Activated T-cell treated with anti-CD3 and anti-CD28 coated beads, Interleukin-2, amount 50 U/mL, for 4 hours (primary cell): ENCODE measurements at regions not wholly inside any gene's neighbourhood (a gene's known extent, or its start where the extent isn't known, plus 50 kb on each side); places are given as distances from the start of the nearest gene placed in this dataset.

Source experiments
- ATAC-seq, 2 donors: fragments of 200-7000 bp; cut with Tn5 transposase; one replicate each; pipeline ENCODE4 v1.10.0; 2021
- DNase-seq: peaks from one replicate; pipeline ENCODE4 v3.0.0-alpha.2; 2020
- H3K27me3 Mint-ChIP-seq: one replicate; pipeline ENCODE4 v1.8.0; 2021; ENCODE audit warnings: low read depth, mixed read lengths
- H3K36me3 Mint-ChIP-seq: one replicate; pipeline ENCODE4 v1.8.0; 2022; ENCODE audit warnings: mixed read lengths; ENCODE audit not compliant: insufficient read depth
- H3K4me1 Mint-ChIP-seq: one replicate; pipeline ENCODE4 v1.8.0; 2021; ENCODE audit warnings: low read depth, mixed read lengths
- H3K4me3 Mint-ChIP-seq: one replicate; pipeline ENCODE4 v1.8.0; 2021; ENCODE audit warnings: mild to moderate bottlenecking, moderate library complexity, mixed read lengths
- H3K9me3 Mint-ChIP-seq: one replicate; pipeline ENCODE4 v1.8.0; 2021; ENCODE audit warnings: mixed read lengths

- H3K36me3 Mint-ChIP-seq: no peaks in the 10 kb centered on the region
- H3K4me3 Mint-ChIP-seq: no peak overlapping the region
- ATAC-seq (no peak), DNase-seq (no peak)
- peaks cover 3% of the 10 kb centered on the region for H3K27me3 Mint-ChIP-seq
- H3K4me1 Mint-ChIP-seq: peaks cover 7% of the 10 kb centered on the region
- peaks cover 11% of the 10 kb centered on the region for H3K9me3 Mint-ChIP-seq
Observed at GRCh38 chr9:20291201-20291600, 331.1 kb downstream of the MLLT3 start.

- H3K27me3 Mint-ChIP-seq: peaks cover 3% of the 10 kb centered on the region
- no peak for ATAC-seq
- DNase-seq: no peak
- peaks cover 11% of the 10 kb centered on the region for H3K9me3 Mint-ChIP-seq
- H3K4me1 Mint-ChIP-seq: peaks cover 16% of the 10 kb centered on the region
- no peaks in the 10 kb centered on the region for H3K36me3 Mint-ChIP-seq
- no peak overlapping the region for H3K4me3 Mint-ChIP-seq
Observed at GRCh38 chr9:20290257-20290656, 332.0 kb downstream of the MLLT3 start.

- ATAC-seq: no peak
- Mint-ChIP-seq H3K36me3 (no peaks in the 10 kb centered on the region), H3K27me3 (peaks cover 3% of the 10 kb centered on the region), H3K9me3 (peaks cover 11% of the 10 kb centered on the region), H3K4me3 (no peak overlapping the region), H3K4me1 (peaks cover 19% of the 10 kb centered on the region)
- DNase-seq: no peak
Observed at GRCh38 chr9:20289423-20290010, 332.8 kb downstream of the MLLT3 start.

- H3K27me3 Mint-ChIP-seq: peaks cover 3% of the 10 kb centered on the region
- DNase-seq: no peak
- no peak overlapping the region for H3K4me3 Mint-ChIP-seq
- no peak for ATAC-seq
- H3K9me3 Mint-ChIP-seq: peaks cover 3% of the 10 kb centered on the region
- no peaks in the 10 kb centered on the region for H3K36me3 Mint-ChIP-seq
- H3K4me1 Mint-ChIP-seq: peaks cover 19% of the 10 kb centered on the region
Observed at GRCh38 chr9:20286969-20287368, 335.3 kb downstream of the MLLT3 start.

- H3K4me3 Mint-ChIP-seq: no peak overlapping the region
- no peak for DNase-seq
- H3K9me3 Mint-ChIP-seq: peaks cover 3% of the 10 kb centered on the region
- peaks cover 19% of the 10 kb centered on the region for H3K4me1 Mint-ChIP-seq
- H3K27me3 Mint-ChIP-seq: peaks cover 3% of the 10 kb centered on the region
- H3K36me3 Mint-ChIP-seq: no peaks in the 10 kb centered on the region
- ATAC-seq: no peak
Observed at GRCh38 chr9:20286154-20286700, 336.1 kb downstream of the MLLT3 start.

DNA sequence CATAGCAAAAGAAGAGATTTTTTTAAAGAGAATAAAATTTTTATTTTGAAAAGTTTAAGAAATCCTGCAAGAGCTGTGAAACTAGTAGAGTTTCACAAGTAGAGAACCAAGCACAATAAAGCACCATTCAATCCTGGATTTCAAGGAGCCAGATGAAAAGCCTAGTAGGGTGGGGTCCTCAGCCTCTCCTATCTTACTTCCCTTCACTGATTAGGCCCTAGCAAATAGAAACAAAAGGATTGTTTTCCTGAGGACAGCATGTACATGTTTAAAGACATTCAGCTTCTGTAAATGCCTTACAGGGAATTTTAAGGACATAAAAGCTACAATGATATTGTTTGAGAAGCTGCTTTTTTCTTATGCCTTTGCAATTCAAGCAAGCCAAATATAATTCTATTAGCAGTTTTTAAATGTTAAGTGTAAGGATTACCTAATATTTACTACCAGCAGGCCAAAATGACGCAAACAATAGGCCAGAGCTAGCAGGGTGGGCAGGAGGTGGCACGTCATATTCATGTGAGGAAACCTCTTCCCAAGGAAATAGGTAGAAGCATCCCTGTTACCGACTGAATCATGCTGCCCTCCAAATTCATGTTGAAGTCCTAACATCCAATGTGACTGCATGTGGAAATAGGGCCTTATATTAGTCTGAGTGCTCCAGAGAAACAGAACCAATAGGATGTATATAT is 337.6 kb downstream of the MLLT3 start:
- Mint-ChIP-seq H3K9me3 (peaks cover 3% of the 10 kb centered on the region), H3K27me3 (no peaks in the 10 kb centered on the region), H3K4me1 (peaks cover 20% of the 10 kb centered on the region), H3K36me3 (no peaks in the 10 kb centered on the region), H3K4me3 (no peak overlapping the region)
- no peak for DNase-seq
- no peak for ATAC-seq

- H3K9me3 Mint-ChIP-seq: peaks cover 7% of the 10 kb centered on the region
- H3K36me3 Mint-ChIP-seq: no peaks in the 10 kb centered on the region
- ATAC-seq (no peak), DNase-seq (no peak)
- peaks cover 5% of the 10 kb centered on the region for H3K4me1 Mint-ChIP-seq
- H3K27me3 Mint-ChIP-seq: no peaks in the 10 kb centered on the region
- H3K4me3 Mint-ChIP-seq: no peak overlapping the region
Observed at GRCh38 chr9:20280330-20280729, 342.0 kb downstream of the MLLT3 start.

DNA sequence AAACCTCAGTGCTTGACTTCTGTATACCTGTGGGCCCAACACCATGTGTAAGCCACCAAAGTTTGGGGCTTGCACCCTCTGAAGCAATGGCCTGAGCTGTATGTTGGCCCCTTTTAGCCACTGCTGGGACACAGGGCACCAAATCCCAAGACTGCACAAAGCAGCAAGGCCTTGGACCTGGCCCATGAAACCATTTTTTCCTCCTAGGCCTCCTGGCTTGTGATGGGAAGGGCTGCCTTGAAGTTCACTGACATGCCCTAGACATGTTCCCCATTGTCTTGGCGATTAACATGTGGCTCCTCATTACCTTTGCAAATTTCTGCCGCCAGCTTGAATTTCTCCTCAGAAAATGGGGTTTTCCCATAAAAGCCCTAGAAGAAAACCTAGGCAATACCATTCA is 345.5 kb downstream of the MLLT3 start:
- H3K36me3 Mint-ChIP-seq: no peaks in the 10 kb centered on the region
- DNase-seq: no peak
- H3K27me3 Mint-ChIP-seq: no peaks in the 10 kb centered on the region
- H3K4me3 Mint-ChIP-seq: no peak overlapping the region
- peaks cover 7% of the 10 kb centered on the region for H3K9me3 Mint-ChIP-seq
- H3K4me1 Mint-ChIP-seq: peaks cover 1% of the 10 kb centered on the region
- ATAC-seq: no peak

- Mint-ChIP-seq H3K36me3 (no peaks in the 10 kb centered on the region), H3K4me1 (peaks cover 10% of the 10 kb centered on the region), H3K9me3 (no peaks in the 10 kb centered on the region), H3K27me3 (no peaks in the 10 kb centered on the region), H3K4me3 (no peak overlapping the region)
- ATAC-seq (no peak), DNase-seq (no peak)
Observed at GRCh38 chr9:20271723-20272122, 350.6 kb downstream of the MLLT3 start.

GRCh38 chr9:20271096-20271495 is 351.2 kb downstream of the MLLT3 start:
- ATAC-seq (no peak), DNase-seq (no peak)
- no peak overlapping the region for H3K4me3 Mint-ChIP-seq

DNA sequence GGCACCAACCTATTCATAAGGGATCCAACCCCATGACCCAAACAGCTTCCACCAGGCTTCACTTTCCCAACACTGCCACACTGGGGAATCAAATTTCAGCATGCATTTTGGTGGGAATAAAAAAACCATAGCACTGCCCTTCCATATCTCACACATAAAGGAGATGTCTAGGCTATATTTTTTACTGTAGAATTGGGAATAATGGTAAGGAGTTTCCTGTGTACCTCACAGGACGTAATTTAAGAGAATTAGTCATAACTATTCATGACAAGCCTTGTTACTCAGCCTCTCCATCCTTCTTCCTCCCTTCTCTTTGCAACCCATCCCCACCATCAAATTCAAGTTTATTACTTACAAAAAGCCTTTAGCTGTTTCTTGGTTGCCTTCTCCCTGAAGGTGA is 352.1 kb downstream of the MLLT3 start:
- Mint-ChIP-seq H3K4me3 (no peak overlapping the region), H3K36me3 (no peaks in the 10 kb centered on the region), H3K4me1 (peaks cover 10% of the 10 kb centered on the region), H3K9me3 (peaks cover 6% of the 10 kb centered on the region), H3K27me3 (no peaks in the 10 kb centered on the region)
- DNase-seq (no peak), ATAC-seq (no peak)

More at GRCh38 chr9:20271096-20271495, 351.2 kb downstream of the MLLT3 start:
- no peaks in the 10 kb centered on the region for H3K36me3 Mint-ChIP-seq
- H3K9me3 Mint-ChIP-seq: peaks cover 4% of the 10 kb centered on the region
- H3K27me3 Mint-ChIP-seq: no peaks in the 10 kb centered on the region
- H3K4me1 Mint-ChIP-seq: peaks cover 10% of the 10 kb centered on the region

DNA sequence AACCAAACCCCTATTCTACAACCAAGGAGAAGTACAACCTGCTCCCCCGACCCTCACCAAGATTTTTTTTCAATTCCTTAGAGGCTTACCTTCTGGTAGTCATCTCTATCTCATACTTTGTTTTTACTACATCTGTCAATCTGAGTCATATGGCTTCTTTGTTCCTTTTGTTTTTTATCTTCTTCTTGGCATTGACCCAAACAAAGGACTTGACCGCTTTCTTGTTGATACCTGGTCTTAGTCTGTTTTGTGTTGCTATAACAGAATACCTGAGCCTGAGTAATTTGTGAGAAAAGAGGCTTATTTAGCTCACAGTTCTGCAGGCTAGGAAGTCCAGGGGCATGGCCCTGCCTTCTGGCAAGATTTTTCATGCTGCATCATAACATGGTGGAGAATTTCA is 352.7 kb downstream of the MLLT3 start:
- peaks cover 6% of the 10 kb centered on the region for H3K9me3 Mint-ChIP-seq
- ATAC-seq (no peak), DNase-seq (no peak)
- no peaks in the 10 kb centered on the region for H3K27me3 Mint-ChIP-seq
- H3K36me3 Mint-ChIP-seq: no peaks in the 10 kb centered on the region
- H3K4me1 Mint-ChIP-seq: peaks cover 10% of the 10 kb centered on the region
- H3K4me3 Mint-ChIP-seq: no peak overlapping the region

- DNase-seq (no peak), ATAC-seq (no peak)
- Mint-ChIP-seq H3K36me3 (no peaks in the 10 kb centered on the region), H3K9me3 (peaks cover 6% of the 10 kb centered on the region), H3K4me3 (no peak overlapping the region), H3K4me1 (no peaks in the 10 kb centered on the region), H3K27me3 (no peaks in the 10 kb centered on the region)
Observed at GRCh38 chr9:20264896-20265295, 357.4 kb downstream of the MLLT3 start.

GRCh38 chr9:20262611-20263010 is 359.7 kb downstream of the MLLT3 start:
- no peaks in the 10 kb centered on the region for H3K36me3 Mint-ChIP-seq
- DNase-seq (no peak), ATAC-seq (no peak)
- peaks cover 6% of the 10 kb centered on the region for H3K9me3 Mint-ChIP-seq
- H3K4me3 Mint-ChIP-seq: no peak overlapping the region
- no peaks in the 10 kb centered on the region for H3K27me3 Mint-ChIP-seq
- H3K4me1 Mint-ChIP-seq: no peaks in the 10 kb centered on the region

DNA sequence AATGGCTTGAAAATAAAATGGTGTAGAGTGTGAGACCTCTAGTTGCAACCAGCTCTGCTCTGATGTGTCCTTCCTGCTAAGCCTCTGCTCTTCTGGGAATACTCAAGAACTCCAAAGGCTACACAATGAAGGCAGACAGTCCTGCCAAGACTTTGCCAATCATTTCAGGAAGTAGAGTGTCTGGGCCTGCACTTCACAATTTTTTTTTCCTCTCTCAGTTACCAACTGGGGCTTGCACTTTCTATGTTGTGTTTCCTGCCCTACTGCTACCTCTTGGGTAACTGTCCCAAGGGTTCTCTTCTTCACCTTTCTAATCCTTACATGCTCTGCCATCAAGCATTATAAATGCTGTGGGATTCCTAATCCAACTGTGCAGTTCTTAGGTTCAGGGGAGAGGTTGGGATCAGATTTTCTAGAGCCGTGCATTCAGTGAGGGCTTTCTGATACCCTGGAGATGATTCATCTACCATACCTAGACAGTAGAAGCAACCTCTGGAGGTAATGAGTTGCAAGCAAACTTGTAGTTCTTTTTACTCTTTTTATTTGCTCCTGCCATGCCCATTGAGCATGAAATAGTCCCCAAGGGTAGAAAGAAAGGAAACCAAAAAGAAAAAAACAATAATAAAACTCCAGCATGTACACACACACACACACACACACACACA is 365.9 kb downstream of the MLLT3 start:
- Mint-ChIP-seq H3K4me1 (peaks cover 25% of the 10 kb centered on the region), H3K4me3 (no peak overlapping the region), H3K27me3 (no peaks in the 10 kb centered on the region), H3K36me3 (no peaks in the 10 kb centered on the region), H3K9me3 (no peaks in the 10 kb centered on the region)
- no peak for ATAC-seq
- DNase-seq: no peak
